GM12878 (cell line): ENCODE measurements at regions not wholly inside any gene's neighbourhood (a gene's known extent, or its start where the extent isn't known, plus 50 kb on each side); places are given as distances from the start of the nearest gene placed in this dataset.

Source experiments
- ATAC-seq: fragments of 200-7000 bp; cut with Tn5 transposase; 3 replicates; pipeline ENCODE4 v1.9.1; 2020; ENCODE audit warnings: mild to moderate bottlenecking, moderate library complexity
- BruUV-seq: library from RNA; stranded (reverse); fragments of 400-500 nt; replicated peaks from 2 replicates; lab custom pipeline; 2021; lab: Mats Ljungman, UMichigan
- CTCF ChIA-PET: fragments of 300-600 bp; sonication (Branson Sonifier 250); formaldehyde crosslinking; extraction: SDS; loops from one replicate; lab custom pipeline; 2021; ENCODE audit warnings: inconsistent platforms; lab: Yijun Ruan, JAX
- POLR2A ChIA-PET: fragments of 350-600 bp; formaldehyde crosslinking; extraction: SDS; loops from one replicate; lab custom pipeline; 2021; ENCODE audit warnings: inconsistent platforms; lab: Charles Lee
- RAD21 ChIA-PET: fragments of 300-600 bp; sonication (Branson Sonifier 250); formaldehyde crosslinking; loops from one replicate; lab custom pipeline; 2023; ENCODE audit warnings: antibody characterized with exemption; ENCODE audit not compliant: unreplicated experiment; lab: Charles Lee
- SMC1A ChIA-PET: fragments of 300-600 bp; sonication (Branson Sonifier 250); formaldehyde crosslinking; loops from one replicate; lab custom pipeline; 2023; ENCODE audit not compliant: unreplicated experiment, uncharacterized antibody; lab: Charles Lee
- DNase-seq: peaks from one replicate; pipeline ENCODE4 v3.0.0-alpha.2; 2011; ENCODE audit warnings: low read depth, low spot score
- FAIRE-seq: peaks from 3 replicates; lab custom pipeline; 2011; peaks lifted over from hg19 to GRCh38; lab: Jason Lieb, UNC
- H2AFZ ChIP-seq: 2 replicates; pipeline ENCODE4 v1.6.0; 2011; ENCODE audit warnings: low read depth, low read length, control low read depth; ENCODE audit not compliant: control insufficient read depth
- H3K27ac ChIP-seq: 2 replicates; pipeline ENCODE4 v1.5.1; 2011; ENCODE audit warnings: control low read depth; ENCODE audit not compliant: control insufficient read depth, insufficient read depth
- H3K27me3 ChIP-seq, 2 experiments: replicated peaks in 1 of 2; 2 replicates each; pipeline versions ENCODE4 v1.6.0 to v1.6.1; 2011; ENCODE audit warnings: low read length in 1 of 2; ENCODE audit not compliant: control insufficient read depth in 2 of 2, insufficient read depth in 2 of 2
- H3K36me3 ChIP-seq, 2 experiments: 2 replicates each; pipeline ENCODE4 v1.5.1; 2011; ENCODE audit warnings: low read length in 1 of 2; ENCODE audit not compliant: control insufficient read depth in 2 of 2, insufficient read depth in 2 of 2
- H3K4me1 ChIP-seq: 2 replicates; pipeline ENCODE4 v1.6.1; 2011; ENCODE audit warnings: mild to moderate bottlenecking, low read length, moderate library complexity, mixed read lengths; ENCODE audit not compliant: control insufficient read depth, insufficient read depth
- H3K4me2 ChIP-seq: 2 replicates; pipeline ENCODE4 v1.6.0; 2011; ENCODE audit warnings: control low read depth; ENCODE audit not compliant: control insufficient read depth, insufficient read depth
- H3K4me3 ChIP-seq: fragments of 200-600 bp; sonication (generic); 2 replicates; pipeline ENCODE4 v1.5.1; 2016
- H3K79me2 ChIP-seq: 2 replicates; pipeline ENCODE4 v1.6.0; 2011; ENCODE audit warnings: low read length; ENCODE audit not compliant: control insufficient read depth, insufficient read depth
- H3K9ac ChIP-seq: 2 replicates; pipeline ENCODE4 v1.8.0; 2011; ENCODE audit warnings: low read length, control low read depth, mixed read lengths; ENCODE audit not compliant: control insufficient read depth, insufficient read depth
- H3K9me3 ChIP-seq: replicated peaks from 3 replicates; pipeline ENCODE4 v1.5.1; 2011; ENCODE audit warnings: mild to moderate bottlenecking, low read length; ENCODE audit not compliant: control insufficient read depth, insufficient read depth
- H4K20me1 ChIP-seq: 2 replicates; pipeline ENCODE4 v1.6.0; 2011; ENCODE audit not compliant: control insufficient read depth, insufficient read depth
- BCLAF1 ChIP-seq: fragments of 450-650 bp; IDR thresholded peaks from 2 replicates; pipeline ENCODE4 v1.6.1; 2017; ENCODE audit warnings: antibody characterized with exemption, mild to moderate bottlenecking, moderate library complexity
- CBFB ChIP-seq: IDR thresholded peaks from 2 replicates; pipeline ENCODE4 v1.6.1; 2016; ENCODE audit warnings: antibody characterized with exemption, low read depth
- CBX5 ChIP-seq: sonication (generic); IDR thresholded peaks from 2 replicates; pipeline ENCODE4 v1.6.1; 2016; ENCODE audit warnings: low read depth, moderate library complexity, mild to moderate bottlenecking, inconsistent platforms
- E4F1 ChIP-seq: fragments of 450-650 bp; IDR thresholded peaks from 2 replicates; pipeline ENCODE4 v1.6.1; 2018; ENCODE audit warnings: borderline replicate concordance, mild to moderate bottlenecking; ENCODE audit not compliant: partially characterized antibody
- ESRRA ChIP-seq: IDR thresholded peaks from 2 replicates; pipeline ENCODE4 v1.6.1; 2012; ENCODE audit warnings: mild to moderate bottlenecking, low read length, improper control_type of control experiment
- FOXM1 ChIP-seq: IDR thresholded peaks from 2 replicates; pipeline ENCODE4 v1.6.1; 2012; ENCODE audit warnings: low read depth, mild to moderate bottlenecking, inconsistent platforms, low read length, moderate library complexity
- LARP7 ChIP-seq: fragments of 450-650 bp; IDR thresholded peaks from 2 replicates; pipeline ENCODE4 v1.6.1; 2017; ENCODE audit warnings: mild to moderate bottlenecking
- NR2C2 ChIP-seq: IDR thresholded peaks from 2 replicates; pipeline ENCODE4 v1.6.1; 2011; ENCODE audit warnings: borderline replicate concordance, low read depth; ENCODE audit not compliant: control insufficient read depth, insufficient read length
- RELA ChIP-seq: fragments of 450-650 bp; IDR thresholded peaks from 2 replicates; pipeline ENCODE4 v1.8.0; 2014; ENCODE audit warnings: borderline replicate concordance; ENCODE audit not compliant: partially characterized antibody
- WRNIP1 ChIP-seq: IDR thresholded peaks from 2 replicates; pipeline ENCODE4 v1.6.1; 2011; ENCODE audit warnings: low read depth, low read length, improper control_type of control experiment, borderline replicate concordance
- ZBTB4 ChIP-seq: fragments of 450-650 bp; formaldehyde crosslinking; IDR thresholded peaks from 2 replicates; pipeline ENCODE4 v1.4.0; 2022; ENCODE audit warnings: mild to moderate bottlenecking, moderate library complexity
- ZNF207 ChIP-seq: fragments of 450-650 bp; IDR thresholded peaks from 2 replicates; pipeline ENCODE4 v1.6.1; 2014; ENCODE audit warnings: antibody characterized with exemption, mild to moderate bottlenecking, borderline replicate concordance
- WGBS: methylation state at CpG from one replicate; pipeline ENCODE4 v1.1.6; 2016; ENCODE audit warnings: low lambda C conversion rate; ENCODE audit not compliant: insufficient replicate concordance, insufficient coverage; ENCODE audit errors: missing lambda C conversion rate; 5-methylcytosine and 5-hydroxymethylcytosine counted together
- in situ Hi-C: fragments of 300-500 bp; cut with MboI; formaldehyde crosslinking; loops from 9 replicates; pipeline ENCODE4 v1.14.3; 2018; ENCODE audit warnings: mixed read lengths
- intact Hi-C: fragments of 100-400 bp; cut with micrococcal nuclease; formaldehyde crosslinking; loops from one replicate; pipeline ENCODE4 v1.14.2; 2022; ENCODE audit not compliant: unreplicated experiment
- TF ChIP-seq, protein P1 (sequence below): fragments of 150-350 bp; IDR thresholded peaks from 2 replicates; pipeline ENCODE4 v1.6.1; 2014; ENCODE audit warnings: mild to moderate bottlenecking, low read depth, low read length

DNA sequence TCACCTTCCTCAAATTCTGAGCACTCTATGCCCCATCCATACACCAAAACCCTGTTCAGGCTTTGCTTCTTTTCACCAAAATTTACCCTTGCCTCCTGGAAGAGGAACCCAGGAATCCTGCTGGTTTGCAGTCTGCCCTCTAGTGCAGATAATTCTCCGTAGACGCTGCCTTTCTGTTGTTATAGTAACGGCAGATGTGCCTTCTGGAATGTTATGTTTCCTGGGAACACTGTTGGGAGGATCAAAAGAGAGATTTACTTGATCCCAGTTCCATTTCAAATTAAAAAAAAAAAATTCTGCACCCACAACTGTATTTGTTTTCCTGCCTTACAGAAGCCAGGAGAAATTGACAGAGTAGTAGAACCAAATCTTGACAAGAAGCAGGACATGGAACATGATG lies 104.2 kb upstream of the RMST start:
- intact Hi-C loops (no loop called here), in situ Hi-C loops (no loop called here)
- Histone ChIP-seq H4K20me1 (no peaks in the 10 kb centered on the region), H2AFZ (no peak overlapping the region), H3K79me2 (no peaks in the 10 kb centered on the region), H3K27me3 (no peaks in the 10 kb centered on the region), H3K27ac (no peak overlapping the region), H3K36me3 (no peaks in the 10 kb centered on the region), H3K4me1 (no peaks in the 10 kb centered on the region), H3K9me3 (no peaks in the 10 kb centered on the region), H3K4me2 (no peak overlapping the region), H3K9ac (no peak overlapping the region), H3K4me3 (no peak overlapping the region)
- CTCF ChIA-PET: no interaction called here
- DNase-seq (no peak), ATAC-seq (no peak), FAIRE-seq (no peak)
- no peak for TF ChIP-seq ZNF207
- TF ChIP-seq CBFB: no peak
- TF ChIP-seq E4F1: no peak
- TF ChIP-seq FOXM1: no peak
- no peak for TF ChIP-seq WRNIP1
- TF ChIP-seq NR2C2: no peak
- TF ChIP-seq, protein P1, sequence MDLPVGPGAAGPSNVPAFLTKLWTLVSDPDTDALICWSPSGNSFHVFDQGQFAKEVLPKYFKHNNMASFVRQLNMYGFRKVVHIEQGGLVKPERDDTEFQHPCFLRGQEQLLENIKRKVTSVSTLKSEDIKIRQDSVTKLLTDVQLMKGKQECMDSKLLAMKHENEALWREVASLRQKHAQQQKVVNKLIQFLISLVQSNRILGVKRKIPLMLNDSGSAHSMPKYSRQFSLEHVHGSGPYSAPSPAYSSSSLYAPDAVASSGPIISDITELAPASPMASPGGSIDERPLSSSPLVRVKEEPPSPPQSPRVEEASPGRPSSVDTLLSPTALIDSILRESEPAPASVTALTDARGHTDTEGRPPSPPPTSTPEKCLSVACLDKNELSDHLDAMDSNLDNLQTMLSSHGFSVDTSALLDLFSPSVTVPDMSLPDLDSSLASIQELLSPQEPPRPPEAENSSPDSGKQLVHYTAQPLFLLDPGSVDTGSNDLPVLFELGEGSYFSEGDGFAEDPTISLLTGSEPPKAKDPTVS: no peak
- TF ChIP-seq BCLAF1: no peak
- TF ChIP-seq LARP7: no peak
- no peak for TF ChIP-seq ZBTB4 (CRISPR knock-in tag)
- TF ChIP-seq CBX5: no peak
- TF ChIP-seq ESRRA: no peak
- TF ChIP-seq RELA: no peak
- SMC1A ChIA-PET: interaction anchor here (0.7 to 1.1 kb wide), 4 partner anchors 9 to 120 kb away, joined by 3 read pairs; no protein-coding TSS in a partner anchor
- RAD21 ChIA-PET: no interaction called here
- no TSS peak for BruUV-seq
- 81% methylated on average over 3 of the region's 3 CpGs for WGBS
- POLR2A ChIA-PET: no interaction called here
